ENCODE measurements at regions not wholly inside any gene's neighbourhood (a gene's known extent, or its start where the extent isn't known, plus 50 kb on each side); places are given as distances from the start of the nearest gene placed in this dataset.
"Not testable (repeated sequence)": the region's sequence is repeated elsewhere in the genome, so short reads cannot be mapped to it uniquely, and the experiment has no call there.

- no peaks in the 10 kb centered on the region for H3K27me3 ChIP-seq
- H3K27ac ChIP-seq = no peak overlapping the region
- TF ChIP-seq CTCF (IDR thresholded peaks at IDR 0.05) = no peak
- no peak for ATAC-seq
- H3K9me3 ChIP-seq = no peaks in the 10 kb centered on the region
- no peak for DNase-seq
- H3K4me3 ChIP-seq = no peak overlapping the region
- H3K36me3 ChIP-seq = no peaks in the 10 kb centered on the region
- intact Hi-C loops (cut with DNase I) = no loop called here
- H3K4me1 ChIP-seq = no peaks in the 10 kb centered on the region
- 78 to 88% methylated on average over 2 of the region's 2 CpGs for WGBS, 2 donors
These were observed 106.2 kb upstream of the CLINT1 start for GRCh38 chr5:157965040-157965678.

- intact Hi-C loops (cut with DNase I) = no loop called here
- H3K9me3 ChIP-seq = peaks cover 0 to 7% (median 0%) of the 10 kb centered on the region in 11 donors
- no peak for TF ChIP-seq CTCF (IDR thresholded peaks at IDR 0.05)
- no peaks in the 10 kb centered on the region for H3K36me3 ChIP-seq
- ATAC-seq (no peak), DNase-seq (no peak)
- H3K27me3 ChIP-seq = no peaks in the 10 kb centered on the region
- H3K27ac ChIP-seq = no peak overlapping the region
- no peak overlapping the region for H3K4me3 ChIP-seq
- H3K4me1 ChIP-seq = no peaks in the 10 kb centered on the region
- 80 to 86% methylated on average over 4 of the region's 4 CpGs for WGBS, 2 donors
These were observed 104.8 kb upstream of the CLINT1 start for GRCh38 chr5:157963761-157964160.

- Histone ChIP-seq H3K4me3 (no peak overlapping the region), H3K36me3 (no peaks in the 10 kb centered on the region), H3K9me3 (peaks cover 0 to 9% (median 0%) of the 10 kb centered on the region in 11 donors), H3K4me1 (no peaks in the 10 kb centered on the region), H3K27ac (no peak overlapping the region), H3K27me3 (no peaks in the 10 kb centered on the region)
- no peak for TF ChIP-seq CTCF (IDR thresholded peaks at IDR 0.05)
- DNase-seq (no peak), ATAC-seq (no peak)
- WGBS, 2 donors = 97 to 99% methylated on average over 2 of the region's 2 CpGs
- intact Hi-C loops (cut with DNase I) = no loop called here
These were observed 104.3 kb upstream of the CLINT1 start for GRCh38 chr5:157963244-157963643.

DNA sequence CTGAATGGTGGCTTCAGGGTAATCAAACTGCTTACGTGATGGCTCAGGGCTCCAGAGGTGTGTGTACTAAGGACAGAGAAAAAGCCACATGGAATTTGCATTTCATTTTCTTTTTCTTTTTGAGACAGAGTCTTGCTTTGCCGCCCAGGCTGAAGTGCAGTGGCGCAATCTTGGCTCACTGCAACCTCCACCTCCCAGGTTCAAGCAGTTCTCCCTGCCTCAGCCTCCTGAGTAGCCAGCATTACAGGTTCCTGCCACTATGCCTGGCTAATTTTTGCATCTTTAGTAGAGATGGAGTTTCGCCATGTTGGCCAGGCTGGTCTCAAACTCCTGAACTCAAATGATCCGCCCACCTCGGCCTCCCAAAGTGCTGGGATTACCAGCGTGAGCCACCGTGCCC is 103.7 kb upstream of the CLINT1 start:
- H3K27me3 ChIP-seq; H3K36me3 ChIP-seq; H3K9me3 ChIP-seq; ATAC-seq; H3K27ac ChIP-seq; intact Hi-C loops (cut with DNase I); H3K4me1 ChIP-seq; DNase-seq; H3K4me3 ChIP-seq: not testable (repeated sequence)
- WGBS, 2 donors = 91 to 96% methylated on average over 8 of the region's 8 CpGs

DNA sequence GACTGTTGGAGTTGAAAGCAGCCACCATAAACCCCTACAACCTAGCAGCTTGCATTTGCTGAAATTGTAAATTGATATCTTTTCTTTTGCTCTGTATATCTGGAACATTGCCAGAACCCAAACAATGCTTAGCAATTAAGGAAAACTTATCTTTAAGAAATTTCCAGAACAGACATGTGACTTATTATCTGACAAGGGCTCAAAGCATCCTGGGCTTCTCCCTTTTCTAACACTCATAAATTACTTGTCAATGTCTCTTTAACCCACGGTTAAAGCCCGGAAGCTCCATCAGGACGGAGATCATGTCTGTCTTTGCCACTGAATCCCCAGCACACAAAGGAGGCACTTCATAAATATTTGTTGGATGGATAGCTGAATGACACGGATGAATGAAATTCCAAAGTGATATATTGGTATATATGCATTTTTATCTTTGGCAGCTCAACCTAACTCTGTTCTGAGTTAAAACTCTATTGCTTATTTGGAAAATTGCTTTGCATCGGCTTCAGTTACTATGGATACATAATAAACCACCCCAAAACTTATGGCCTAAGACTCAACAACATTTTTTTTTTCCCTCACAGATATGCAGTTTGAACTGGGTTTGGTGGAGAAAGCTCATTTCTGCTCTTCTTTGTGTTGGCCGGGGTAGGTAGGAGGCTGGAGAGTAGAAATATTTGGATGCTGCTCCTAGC is 103.1 kb upstream of the CLINT1 start:
- Histone ChIP-seq H3K27ac (no peak overlapping the region), H3K9me3 (peaks cover 0 to 9% (median 0%) of the 10 kb centered on the region in 11 donors), H3K36me3 (no peaks in the 10 kb centered on the region), H3K4me1 (no peaks in the 10 kb centered on the region), H3K4me3 (no peak overlapping the region), H3K27me3 (no peaks in the 10 kb centered on the region)
- no peak for DNase-seq
- 43 to 50% methylated on average over 6 of the region's 6 CpGs for WGBS, 2 donors
- no peak for ATAC-seq
- intact Hi-C loops (cut with DNase I) = no loop called here
- no peak for TF ChIP-seq CTCF (IDR thresholded peaks at IDR 0.05)
